GM12878 (cell line): ENCODE measurements at regions not wholly inside any gene's neighbourhood (a gene's known extent, or its start where the extent isn't known, plus 50 kb on each side); places are given as distances from the start of the nearest gene placed in this dataset.
A peak's percentile ranks its signal among the peaks of the same experiment; 100 is the strongest.

Experiments used
- ATF7 ChIP-seq: fragments of 450-650 bp; IDR thresholded peaks from 2 replicates; pipeline ENCODE4 v1.6.1; 2016; ENCODE audit warnings: low read depth, mild to moderate bottlenecking
- BACH1 ChIP-seq: fragments of 450-650 bp; IDR thresholded peaks from 2 replicates; pipeline ENCODE4 v1.6.1; 2017; ENCODE audit warnings: mild to moderate bottlenecking, borderline replicate concordance
- BCL11A ChIP-seq: IDR thresholded peaks from 2 replicates; pipeline ENCODE4 v1.6.1; 2011; ENCODE audit warnings: low read depth, low read length
- BHLHE40 ChIP-seq, 2 experiments: fragments of 450-650 bp in 1 of 2; IDR thresholded peaks; 2 replicates each; pipeline ENCODE4 v1.6.1; 2011 to 2017; ENCODE audit warnings: low read depth in 2 of 2, borderline replicate concordance in 1 of 2, improper control_type of control experiment in 1 of 2, low read length in 1 of 2, mild to moderate bottlenecking in 1 of 2
- CBX5 ChIP-seq: sonication (generic); IDR thresholded peaks from 2 replicates; pipeline ENCODE4 v1.6.1; 2016; ENCODE audit warnings: low read depth, moderate library complexity, mild to moderate bottlenecking, inconsistent platforms
- CHD2 ChIP-seq: IDR thresholded peaks from 2 replicates; pipeline ENCODE4 v1.6.1; 2011; ENCODE audit warnings: low read depth, low read length, improper control_type of control experiment, borderline replicate concordance
- CREB1 ChIP-seq: IDR thresholded peaks from 2 replicates; pipeline ENCODE4 v1.6.1; 2012; ENCODE audit warnings: low read depth, mild to moderate bottlenecking, inconsistent platforms
- CREM ChIP-seq: IDR thresholded peaks from 2 replicates; pipeline ENCODE4 v1.6.1; 2014; ENCODE audit warnings: antibody characterized with exemption, low read depth
- DPF2 ChIP-seq: fragments of 450-650 bp; IDR thresholded peaks from 2 replicates; pipeline ENCODE4 v1.6.1; 2017; ENCODE audit warnings: mild to moderate bottlenecking
- EED ChIP-seq: sonication (generic); IDR thresholded peaks from 2 replicates; pipeline ENCODE4 v1.6.1; 2016; ENCODE audit warnings: antibody characterized with exemption, low read depth
- EP300 ChIP-seq, 2 experiments: fragments of 150-350 bp in 1 of 2; IDR thresholded peaks; 2 replicates each; pipeline ENCODE4 v1.6.1; 2011 to 2012; ENCODE audit warnings: low read depth in 2 of 2, low read length in 2 of 2, borderline replicate concordance in 1 of 2, improper control_type of control experiment in 1 of 2, inconsistent platforms in 1 of 2; ENCODE audit not compliant: control insufficient read depth in 1 of 2
- FOXK2 ChIP-seq: fragments of 450-650 bp; IDR thresholded peaks from 2 replicates; pipeline ENCODE4 v1.6.1; 2017; ENCODE audit warnings: mild to moderate bottlenecking, moderate library complexity
- IKZF1 ChIP-seq: fragments of 450-650 bp; conservative IDR thresholded peaks from 2 replicates; pipeline ENCODE4 v1.6.1; 2017; ENCODE audit warnings: antibody characterized with exemption, mild to moderate bottlenecking
- IKZF2 ChIP-seq, 2 experiments: fragments of 450-650 bp; IDR thresholded peaks; 2 replicates each; pipeline ENCODE4 v1.6.1; 2017; ENCODE audit warnings: mild to moderate bottlenecking in 2 of 2, moderate library complexity in 2 of 2
- MEF2A ChIP-seq: IDR thresholded peaks from 2 replicates; pipeline ENCODE4 v1.6.1; 2011; ENCODE audit warnings: low read depth, mild to moderate bottlenecking, low read length, moderate library complexity; ENCODE audit not compliant: insufficient read depth
- MEF2B ChIP-seq: fragments of 450-650 bp; IDR thresholded peaks from 2 replicates; pipeline ENCODE4 v1.6.1; 2018; ENCODE audit warnings: mild to moderate bottlenecking, moderate library complexity; ENCODE audit not compliant: partially characterized antibody, poor library complexity, severe bottlenecking
- MXI1 ChIP-seq: fragments of 150-350 bp; IDR thresholded peaks from 2 replicates; pipeline ENCODE4 v1.6.1; 2011; ENCODE audit warnings: low read depth, mild to moderate bottlenecking, inconsistent platforms, low read length, improper control_type of control experiment
- MYB ChIP-seq: fragments of 150-350 bp; IDR thresholded peaks from 2 replicates; pipeline ENCODE4 v1.6.1; 2014; ENCODE audit warnings: mild to moderate bottlenecking, low read depth, low read length, borderline replicate concordance
- NBN ChIP-seq: fragments of 450-650 bp; IDR thresholded peaks from 2 replicates; pipeline ENCODE4 v1.6.1; 2016
- NFIC ChIP-seq: IDR thresholded peaks from 2 replicates; pipeline ENCODE4 v1.6.1; 2012; ENCODE audit warnings: low read depth, mild to moderate bottlenecking, inconsistent platforms, low read length, moderate library complexity
- NR2F1 ChIP-seq: fragments of 450-650 bp; conservative IDR thresholded peaks from 2 replicates; pipeline ENCODE4 v1.6.1; 2017; ENCODE audit warnings: mild to moderate bottlenecking
- PAX5 ChIP-seq: IDR thresholded peaks from 2 replicates; pipeline ENCODE4 v1.6.1; 2011; ENCODE audit warnings: low read depth, low read length, borderline replicate concordance
- POLR2A ChIP-seq: IDR thresholded peaks from 2 replicates; pipeline ENCODE4 v1.6.1; 2011; ENCODE audit warnings: low read depth, mild to moderate bottlenecking, low read length
- RUNX3 ChIP-seq: IDR thresholded peaks from 2 replicates; pipeline ENCODE4 v1.6.1; 2012; ENCODE audit warnings: low read length, inconsistent platforms
- SP1 ChIP-seq: IDR thresholded peaks from one replicate; pipeline ENCODE4 v1.6.1; 2011; ENCODE audit warnings: low read depth, low read length
- SPI1 ChIP-seq: IDR thresholded peaks from 2 replicates; pipeline ENCODE4 v1.6.1; 2011; ENCODE audit warnings: low read depth, mild to moderate bottlenecking, low read length, moderate library complexity, borderline replicate concordance; ENCODE audit not compliant: insufficient read depth
- SRF ChIP-seq, 2 experiments: IDR thresholded peaks; 2 replicates each; pipeline ENCODE4 v1.6.1; 2011; ENCODE audit warnings: low read depth in 2 of 2, low read length in 2 of 2, mild to moderate bottlenecking in 1 of 2, moderate library complexity in 1 of 2
- TAF1 ChIP-seq: IDR thresholded peaks from 2 replicates; pipeline ENCODE4 v1.6.1; 2011; ENCODE audit warnings: mild to moderate bottlenecking, low read depth, low read length, borderline replicate concordance
- TBL1XR1 ChIP-seq: IDR thresholded peaks from 2 replicates; pipeline ENCODE4 v1.6.1; 2012; ENCODE audit warnings: low read depth, low read length, improper control_type of control experiment
- YBX1 ChIP-seq: fragments of 450-650 bp; IDR thresholded peaks from 2 replicates; pipeline ENCODE4 v1.6.1; 2016; ENCODE audit warnings: antibody characterized with exemption
- TF ChIP-seq, protein P1 (sequence below): fragments of 450-650 bp; formaldehyde crosslinking; IDR thresholded peaks from 2 replicates; pipeline ENCODE4 v1.5.0; 2022; ENCODE audit warnings: mild to moderate bottlenecking, missing genetic modification characterization

DNA sequence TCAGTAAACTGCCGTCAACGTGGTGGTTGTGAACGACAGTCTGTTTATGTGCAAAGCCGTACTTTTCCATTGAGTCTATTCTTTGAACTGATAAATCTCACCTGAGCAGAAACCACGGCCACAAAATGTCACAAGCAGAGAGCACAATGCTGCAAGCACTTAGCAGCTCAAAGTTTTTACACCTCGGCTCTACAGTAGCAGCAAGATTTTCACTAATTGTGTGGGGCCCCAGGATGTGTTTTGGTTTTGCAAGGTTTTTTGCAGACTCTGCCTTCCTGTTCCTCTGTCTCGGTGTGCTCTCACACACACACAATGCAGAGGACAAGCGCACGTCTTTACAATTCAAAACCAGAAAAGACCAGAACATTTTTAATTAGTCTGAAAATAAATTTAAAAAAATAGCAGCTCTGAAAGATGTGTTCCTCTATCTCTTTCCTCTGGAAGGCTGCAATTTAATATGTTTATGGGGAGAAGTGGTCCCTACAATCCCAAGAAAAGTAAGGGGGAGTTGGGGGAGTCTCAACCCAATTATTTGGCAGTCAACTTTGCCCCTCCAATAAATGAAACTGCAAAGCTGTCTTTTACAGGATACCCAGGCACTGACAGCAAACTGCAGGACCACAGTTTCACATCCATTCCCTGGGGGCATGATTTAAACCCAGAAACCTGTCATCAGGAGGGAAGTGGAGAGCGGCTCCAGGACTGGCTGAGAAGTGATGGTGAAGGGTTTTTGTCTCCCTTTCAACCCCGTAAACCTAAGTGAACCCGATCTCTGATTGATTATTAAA lies 73.8 kb upstream of the SFMBT2 start (continued):
- TF ChIP-seq EP300 (IDR thresholded peaks at IDR 0.05; ENCODE audit: borderline replicate concordance in 1 of 2, control insufficient read depth in 1 of 2, low read depth in 2 of 2, low read length in 2 of 2) (peak; percentile 78 to 96), ATF7 (peak; percentile 73), BHLHE40 (IDR thresholded peaks at IDR 0.05; ENCODE audit: borderline replicate concordance in 1 of 2, low read depth in 2 of 2, low read length in 1 of 2) (peak; percentile 83 to 86), PAX5 (0 out of 2 replicates have a peak, but pooled peaks have one; percentile 6), IKZF2 (IDR thresholded peaks at IDR 0.05) (peak; percentile 73 to 81), TAF1 (0 out of 2 replicates have a peak, but pooled peaks have one; percentile 31), CREB1 (0 out of 2 replicates have a peak, but pooled peaks have one; percentile 34), TBL1XR1 (0 out of 2 replicates have a peak, but pooled peaks have one; percentile 32), BACH1 (peak; percentile 64; the same call in 1 of the 2 replicates), POLR2A (peak; percentile 30; the same call in 1 of the 2 replicates), NR2F1 (no peak; the same call in 1 of the 2 replicates), CHD2 (peak; percentile 75), EED (peak; percentile 68), MYB (0 out of 2 replicates have a peak, but pooled peaks have one; percentile 42), MEF2A (0 out of 2 replicates have a peak, but pooled peaks have one; percentile 26), MXI1 (peak; percentile 43; the same call in 1 of the 2 replicates), MEF2B (peak; percentile 94), SP1 (peak; percentile 31), CREM (no peak), DPF2 (0 out of 2 replicates have a peak, but pooled peaks have one; percentile 63), SRF (IDR thresholded peaks at IDR 0.05; ENCODE audit: low read depth in 2 of 2, low read length in 2 of 2) (no peak), FOXK2 (no peak), IKZF1 (peak; percentile 85), CBX5 (0 out of 2 replicates have a peak, but pooled peaks have one; percentile 68), NBN (peak; percentile 70), NFIC (peak; percentile 57; the same call in 1 of the 2 replicates), SPI1 (peak; percentile 85), BCL11A (peak; percentile 76; the same call in 1 of the 2 replicates), YBX1 (no peak), RUNX3 (peak; percentile 74)
- TF ChIP-seq, protein P1, sequence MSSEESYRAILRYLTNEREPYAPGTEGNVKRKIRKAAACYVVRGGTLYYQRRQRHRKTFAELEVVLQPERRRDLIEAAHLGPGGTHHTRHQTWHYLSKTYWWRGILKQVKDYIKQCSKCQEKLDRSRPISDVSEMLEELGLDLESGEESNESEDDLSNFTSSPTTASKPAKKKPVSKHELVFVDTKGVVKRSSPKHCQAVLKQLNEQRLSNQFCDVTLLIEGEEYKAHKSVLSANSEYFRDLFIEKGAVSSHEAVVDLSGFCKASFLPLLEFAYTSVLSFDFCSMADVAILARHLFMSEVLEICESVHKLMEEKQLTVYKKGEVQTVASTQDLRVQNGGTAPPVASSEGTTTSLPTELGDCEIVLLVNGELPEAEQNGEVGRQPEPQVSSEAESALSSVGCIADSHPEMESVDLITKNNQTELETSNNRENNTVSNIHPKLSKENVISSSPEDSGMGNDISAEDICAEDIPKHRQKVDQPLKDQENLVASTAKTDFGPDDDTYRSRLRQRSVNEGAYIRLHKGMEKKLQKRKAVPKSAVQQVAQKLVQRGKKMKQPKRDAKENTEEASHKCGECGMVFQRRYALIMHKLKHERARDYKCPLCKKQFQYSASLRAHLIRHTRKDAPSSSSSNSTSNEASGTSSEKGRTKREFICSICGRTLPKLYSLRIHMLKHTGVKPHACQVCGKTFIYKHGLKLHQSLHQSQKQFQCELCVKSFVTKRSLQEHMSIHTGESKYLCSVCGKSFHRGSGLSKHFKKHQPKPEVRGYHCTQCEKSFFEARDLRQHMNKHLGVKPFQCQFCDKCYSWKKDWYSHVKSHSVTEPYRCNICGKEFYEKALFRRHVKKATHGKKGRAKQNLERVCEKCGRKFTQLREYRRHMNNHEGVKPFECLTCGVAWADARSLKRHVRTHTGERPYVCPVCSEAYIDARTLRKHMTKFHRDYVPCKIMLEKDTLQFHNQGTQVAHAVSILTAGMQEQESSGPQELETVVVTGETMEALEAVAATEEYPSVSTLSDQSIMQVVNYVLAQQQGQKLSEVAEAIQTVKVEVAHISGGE (CRISPR knock-in tag) = no peak
